Stomach (tissue), 8 donors: ENCODE measurements at regions not wholly inside any gene's neighbourhood (a gene's known extent, or its start where the extent isn't known, plus 50 kb on each side); places are given as distances from the start of the nearest gene placed in this dataset.

Experiments used
- DNase-seq, 2 donors: peaks; one replicate each; pipeline versions ENCODE4 v3.0.0 to v3.0.0-alpha.2; 2013 to 2019
- H3K27ac ChIP-seq, 5 donors: fragments of 200-600 bp in 4 of 5; sonication (generic) in 4 of 5; one replicate each; pipeline ENCODE4 v1.5.1; 2013 to 2019; ENCODE audit warnings: mild to moderate bottlenecking in 1 of 5, moderate library complexity in 1 of 5
- H3K27me3 ChIP-seq, 3 donors: fragments of 200-600 bp; sonication (generic); one replicate each; pipeline ENCODE4 v1.5.1; 2017 to 2019; ENCODE audit warnings: mixed run types in 1 of 3
- H3K36me3 ChIP-seq, 4 donors: fragments of 200-600 bp; sonication (generic); 1 replicate in 3 of 4; 2 replicates in 1 of 4; pipeline ENCODE4 v1.5.1; 2016 to 2019
- H3K4me1 ChIP-seq, 4 donors: fragments of 200-600 bp; sonication (generic); one replicate each; pipeline ENCODE4 v1.5.1; 2016 to 2019
- H3K4me3 ChIP-seq, 4 donors: fragments of 200-600 bp; sonication (generic) in 3 of 4; one replicate each; pipeline ENCODE4 v1.5.1; 2016 to 2019; ENCODE audit warnings: mild to moderate bottlenecking in 1 of 4
- H3K9me3 ChIP-seq, 4 donors: fragments of 200-600 bp; sonication (generic); one replicate each; pipeline ENCODE4 v1.5.1; 2016 to 2019
- EP300 ChIP-seq: sonication (generic); formaldehyde crosslinking; IDR thresholded peaks from one replicate; pipeline ENCODE4 v1.6.1; 2017; ENCODE audit warnings: antibody characterized with exemption
- POLR2A ChIP-seq, 4 donors: fragments of 450-650 bp; IDR thresholded peaks; one replicate each; pipeline ENCODE4 v1.6.1; 2016; ENCODE audit warnings: antibody characterized with exemption in 4 of 4, control low read depth in 2 of 4, mild to moderate bottlenecking in 1 of 4, moderate library complexity in 1 of 4
- POLR2AphosphoS5 ChIP-seq, 3 donors: sonication (generic); formaldehyde crosslinking; IDR thresholded peaks; one replicate each; pipeline ENCODE4 v1.6.1; 2016; ENCODE audit warnings: antibody characterized with exemption in 3 of 3
- WGBS, 5 donors: extraction: QIAGEN DNeasy Blood & Tissue Kit in 3 of 5; methylation state at CpG; one replicate each; pipeline versions ENCODE4 v1.1.5 to v1.1.7; 2013 to 2018; 5-methylcytosine and 5-hydroxymethylcytosine counted together
- intact Hi-C: fragments of 100-400 bp; cut with DNase I; formaldehyde crosslinking; loops from one replicate; pipeline ENCODE4 v1.15.1; 2023; ENCODE audit warnings: low total_unique reads
- TF ChIP-seq, protein P1 (sequence below), 7 experiments: fragments of 450-650 bp in 4 of 7; fragments of 200-600 bp in 3 of 7; sonication (generic) in 3 of 7; IDR thresholded peaks; one replicate each; pipeline ENCODE4 v1.5.1; 2016 to 2019; ENCODE audit warnings: antibody characterized with exemption in 7 of 7, control low read depth in 2 of 7, mild to moderate bottlenecking in 1 of 7
- donor health status: healthy with polysubstance abuse.
- donor health status: Bipolar disorder and iron deficiency.
- donor health status: healthy.

DNA sequence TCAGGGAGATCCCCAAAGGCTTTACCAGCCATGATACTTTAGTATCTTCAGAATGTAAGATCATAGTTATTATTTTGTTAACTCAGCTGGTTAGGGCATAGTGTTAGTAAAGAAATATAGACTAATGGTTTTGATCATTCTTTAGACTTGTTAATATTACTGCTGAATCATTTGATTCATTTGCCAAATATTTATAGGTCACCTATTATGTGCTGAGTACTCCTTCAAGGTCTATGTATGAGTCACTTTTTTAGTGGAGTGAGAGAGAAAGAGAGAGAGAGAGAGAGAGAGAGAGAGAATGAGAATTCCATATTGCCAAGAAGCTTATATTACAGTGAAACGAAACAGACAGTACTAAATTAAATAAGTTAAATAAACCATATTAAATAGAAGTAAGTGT is 110.3 kb downstream of the UBE2NL start:
- no peak overlapping the region for H3K4me3 ChIP-seq
- H3K9me3 ChIP-seq: no peaks in the 10 kb centered on the region
- intact Hi-C loops: no loop called here
- H3K27me3 ChIP-seq: no peaks in the 10 kb centered on the region
- no peak for DNase-seq
- H3K4me1 ChIP-seq: no peaks in the 10 kb centered on the region
- no peak overlapping the region for H3K27ac ChIP-seq
- 71 to 86% (median 79%) methylated on average over 1 of the region's 1 CpG for WGBS, 5 donors
- H3K36me3 ChIP-seq: no peaks in the 10 kb centered on the region
- TF ChIP-seq POLR2AphosphoS5 (IDR thresholded peaks at IDR 0.05) (no peak), EP300 (no peak), POLR2A (IDR thresholded peaks at IDR 0.05) (no peak)
- TF ChIP-seq, protein P1, sequence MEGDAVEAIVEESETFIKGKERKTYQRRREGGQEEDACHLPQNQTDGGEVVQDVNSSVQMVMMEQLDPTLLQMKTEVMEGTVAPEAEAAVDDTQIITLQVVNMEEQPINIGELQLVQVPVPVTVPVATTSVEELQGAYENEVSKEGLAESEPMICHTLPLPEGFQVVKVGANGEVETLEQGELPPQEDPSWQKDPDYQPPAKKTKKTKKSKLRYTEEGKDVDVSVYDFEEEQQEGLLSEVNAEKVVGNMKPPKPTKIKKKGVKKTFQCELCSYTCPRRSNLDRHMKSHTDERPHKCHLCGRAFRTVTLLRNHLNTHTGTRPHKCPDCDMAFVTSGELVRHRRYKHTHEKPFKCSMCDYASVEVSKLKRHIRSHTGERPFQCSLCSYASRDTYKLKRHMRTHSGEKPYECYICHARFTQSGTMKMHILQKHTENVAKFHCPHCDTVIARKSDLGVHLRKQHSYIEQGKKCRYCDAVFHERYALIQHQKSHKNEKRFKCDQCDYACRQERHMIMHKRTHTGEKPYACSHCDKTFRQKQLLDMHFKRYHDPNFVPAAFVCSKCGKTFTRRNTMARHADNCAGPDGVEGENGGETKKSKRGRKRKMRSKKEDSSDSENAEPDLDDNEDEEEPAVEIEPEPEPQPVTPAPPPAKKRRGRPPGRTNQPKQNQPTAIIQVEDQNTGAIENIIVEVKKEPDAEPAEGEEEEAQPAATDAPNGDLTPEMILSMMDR (IDR thresholded peaks at IDR 0.05): no peak

DNA sequence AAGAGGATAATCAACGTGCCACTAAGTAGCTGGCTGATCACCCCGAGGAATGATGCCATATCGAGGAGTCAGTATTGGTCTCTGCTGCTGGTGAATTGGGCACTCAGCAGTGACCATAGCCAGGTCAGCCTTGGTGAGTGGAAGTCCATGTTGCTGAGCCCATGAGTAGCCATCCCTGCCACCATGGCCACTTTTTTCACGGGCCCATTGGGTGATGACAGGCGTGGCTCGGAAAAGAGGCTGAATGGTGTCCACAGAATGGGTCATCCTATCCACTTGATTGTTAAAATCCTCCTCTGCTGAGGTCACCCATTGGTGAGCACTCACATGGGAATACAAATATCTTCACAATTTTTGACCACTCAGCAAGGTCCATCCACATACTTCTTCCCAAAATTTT is 114.4 kb downstream of the UBE2NL start:
- TF ChIP-seq, protein P1 (IDR thresholded peaks at IDR 0.05): no peak
- Histone ChIP-seq H3K27ac (no peak overlapping the region), H3K4me3 (no peak overlapping the region), H3K4me1 (no peaks in the 10 kb centered on the region), H3K9me3 (no peaks in the 10 kb centered on the region), H3K36me3 (no peaks in the 10 kb centered on the region), H3K27me3 (no peaks in the 10 kb centered on the region)
- WGBS, 5 donors: 86 to 94% (median 93%) methylated on average over 5 to 6 of the region's 6 CpGs
- no peak for DNase-seq
- intact Hi-C loops: no loop called here

GRCh38 chrX:144006811-144007210 is 122.9 kb downstream of the UBE2NL start:
- no peak for DNase-seq
- H3K4me1 ChIP-seq: no peaks in the 10 kb centered on the region
- peaks cover 0 to 9% (median 8%) of the 10 kb centered on the region in 4 donors for H3K9me3 ChIP-seq
- H3K27me3 ChIP-seq: no peaks in the 10 kb centered on the region
- TF ChIP-seq POLR2A (IDR thresholded peaks at IDR 0.05) (no peak), EP300 (no peak), POLR2AphosphoS5 (IDR thresholded peaks at IDR 0.05) (no peak)
- TF ChIP-seq, protein P1 (IDR thresholded peaks at IDR 0.05): no peak
- H3K36me3 ChIP-seq: no peaks in the 10 kb centered on the region
- H3K27ac ChIP-seq: no peak overlapping the region
- intact Hi-C loops: no loop called here
- H3K4me3 ChIP-seq: no peak overlapping the region

GRCh38 chrX:144040793-144041192 is 156.9 kb downstream of the UBE2NL start:
- TF ChIP-seq, protein P1 (IDR thresholded peaks at IDR 0.05): no peak
- no peak for TF ChIP-seq EP300
- TF ChIP-seq POLR2AphosphoS5 (IDR thresholded peaks at IDR 0.05): no peak
- TF ChIP-seq POLR2A (IDR thresholded peaks at IDR 0.05): no peak
- intact Hi-C loops: no loop called here
- no peaks in the 10 kb centered on the region for H3K27me3 ChIP-seq
- H3K9me3 ChIP-seq: no peaks in the 10 kb centered on the region
- no peak overlapping the region for H3K4me3 ChIP-seq
- H3K36me3 ChIP-seq: no peaks in the 10 kb centered on the region
- DNase-seq: no peak
- H3K4me1 ChIP-seq: no peaks in the 10 kb centered on the region
- no peak overlapping the region for H3K27ac ChIP-seq
- 34 to 50% (median 42%) methylated on average over 2 of the region's 2 CpGs for WGBS, 5 donors

DNA sequence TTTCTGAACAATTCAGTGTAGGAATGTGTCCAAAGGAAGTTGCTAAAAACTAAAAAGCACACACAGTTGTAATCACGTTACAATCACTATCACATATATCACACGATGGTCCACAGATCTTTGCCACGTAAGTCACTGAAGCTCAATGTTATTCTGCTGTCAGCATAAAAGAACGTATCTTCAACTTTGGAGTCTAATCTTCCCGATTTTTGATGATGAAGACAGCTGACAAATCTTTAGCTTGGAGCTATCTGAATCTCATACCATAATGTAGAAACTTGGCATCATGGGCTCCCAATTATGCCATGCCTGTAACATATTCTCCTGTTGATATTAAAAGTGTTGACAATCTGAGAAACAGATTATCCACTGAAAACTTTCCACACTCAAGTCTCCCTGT is 158.4 kb downstream of the UBE2NL start:
- Histone ChIP-seq H3K9me3 (peaks cover 0 to 10% (median 0%) of the 10 kb centered on the region in 4 donors), H3K4me3 (no peak overlapping the region), H3K4me1 (no peaks in the 10 kb centered on the region), H3K27me3 (no peaks in the 10 kb centered on the region), H3K27ac (no peak overlapping the region), H3K36me3 (no peaks in the 10 kb centered on the region)
- 63 to 85% (median 70%) methylated on average over 5 of the region's 5 CpGs for WGBS, 5 donors
- no peak for DNase-seq
- intact Hi-C loops: no loop called here
- TF ChIP-seq POLR2A (IDR thresholded peaks at IDR 0.05) (no peak), POLR2AphosphoS5 (IDR thresholded peaks at IDR 0.05) (no peak), EP300 (no peak)
- TF ChIP-seq, protein P1 (IDR thresholded peaks at IDR 0.05): no peak
